GM10266 (cell line): ENCODE measurements at regions not wholly inside any gene's neighbourhood (a gene's known extent, or its start where the extent isn't known, plus 50 kb on each side); places are given as distances from the start of the nearest gene placed in this dataset.

ENCODE experiments used
- DNase-seq: peaks from one replicate; pipeline ENCODE4 v3.0.0; 2012; ENCODE audit errors: extremely low spot score
- TF ChIP-seq, protein P1 (sequence below): IDR thresholded peaks from 2 replicates; pipeline ENCODE4 v1.5.1; 2012; ENCODE audit warnings: mild to moderate bottlenecking, low read depth; ENCODE audit not compliant: control insufficient read depth, insufficient read depth; ENCODE audit errors: missing control alignments

DNA sequence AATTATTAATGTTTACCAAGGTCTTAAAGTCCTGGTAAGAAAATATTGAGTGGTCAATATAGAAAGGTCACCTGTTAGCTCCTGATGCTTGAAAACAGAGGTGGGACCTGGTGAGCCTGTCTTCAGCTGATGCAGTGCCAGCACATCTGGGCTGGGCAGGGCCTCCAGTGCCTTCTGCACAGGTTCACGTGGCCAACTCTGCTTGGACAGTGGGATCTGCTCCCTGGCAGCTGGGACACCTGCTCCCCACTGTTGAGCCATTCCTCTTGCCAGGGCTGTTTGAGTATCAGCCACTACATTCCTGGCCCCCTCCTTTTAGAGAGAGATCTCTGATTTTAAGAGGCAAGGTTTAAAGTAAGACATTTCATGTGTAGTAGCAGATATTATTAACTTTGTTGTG, 135.0 kb downstream of the TM9SF2 start:
- TF ChIP-seq, protein P1, sequence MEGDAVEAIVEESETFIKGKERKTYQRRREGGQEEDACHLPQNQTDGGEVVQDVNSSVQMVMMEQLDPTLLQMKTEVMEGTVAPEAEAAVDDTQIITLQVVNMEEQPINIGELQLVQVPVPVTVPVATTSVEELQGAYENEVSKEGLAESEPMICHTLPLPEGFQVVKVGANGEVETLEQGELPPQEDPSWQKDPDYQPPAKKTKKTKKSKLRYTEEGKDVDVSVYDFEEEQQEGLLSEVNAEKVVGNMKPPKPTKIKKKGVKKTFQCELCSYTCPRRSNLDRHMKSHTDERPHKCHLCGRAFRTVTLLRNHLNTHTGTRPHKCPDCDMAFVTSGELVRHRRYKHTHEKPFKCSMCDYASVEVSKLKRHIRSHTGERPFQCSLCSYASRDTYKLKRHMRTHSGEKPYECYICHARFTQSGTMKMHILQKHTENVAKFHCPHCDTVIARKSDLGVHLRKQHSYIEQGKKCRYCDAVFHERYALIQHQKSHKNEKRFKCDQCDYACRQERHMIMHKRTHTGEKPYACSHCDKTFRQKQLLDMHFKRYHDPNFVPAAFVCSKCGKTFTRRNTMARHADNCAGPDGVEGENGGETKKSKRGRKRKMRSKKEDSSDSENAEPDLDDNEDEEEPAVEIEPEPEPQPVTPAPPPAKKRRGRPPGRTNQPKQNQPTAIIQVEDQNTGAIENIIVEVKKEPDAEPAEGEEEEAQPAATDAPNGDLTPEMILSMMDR: no peak
- no peak for DNase-seq

DNA sequence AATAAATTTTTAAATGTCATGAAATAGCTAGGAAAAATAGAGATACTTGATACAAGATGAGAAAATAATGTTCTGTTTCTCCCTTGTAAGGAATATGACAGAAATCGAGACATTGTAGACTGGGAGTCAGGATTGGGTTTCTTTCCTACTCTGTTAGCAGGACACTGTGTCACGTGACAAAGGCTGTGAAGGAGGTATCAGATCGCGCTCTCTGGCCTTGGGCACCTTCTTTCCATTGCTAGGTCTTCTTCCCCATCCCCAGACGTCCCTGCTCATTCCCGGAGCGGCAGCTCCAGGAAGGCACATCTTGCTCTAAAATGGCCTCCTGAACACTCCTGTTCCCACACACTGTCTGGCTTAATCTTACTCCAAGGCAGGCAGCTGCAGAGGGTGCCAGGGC, 133.4 kb downstream of the TM9SF2 start:
- no peak for DNase-seq
- TF ChIP-seq, protein P1: no peak

DNA sequence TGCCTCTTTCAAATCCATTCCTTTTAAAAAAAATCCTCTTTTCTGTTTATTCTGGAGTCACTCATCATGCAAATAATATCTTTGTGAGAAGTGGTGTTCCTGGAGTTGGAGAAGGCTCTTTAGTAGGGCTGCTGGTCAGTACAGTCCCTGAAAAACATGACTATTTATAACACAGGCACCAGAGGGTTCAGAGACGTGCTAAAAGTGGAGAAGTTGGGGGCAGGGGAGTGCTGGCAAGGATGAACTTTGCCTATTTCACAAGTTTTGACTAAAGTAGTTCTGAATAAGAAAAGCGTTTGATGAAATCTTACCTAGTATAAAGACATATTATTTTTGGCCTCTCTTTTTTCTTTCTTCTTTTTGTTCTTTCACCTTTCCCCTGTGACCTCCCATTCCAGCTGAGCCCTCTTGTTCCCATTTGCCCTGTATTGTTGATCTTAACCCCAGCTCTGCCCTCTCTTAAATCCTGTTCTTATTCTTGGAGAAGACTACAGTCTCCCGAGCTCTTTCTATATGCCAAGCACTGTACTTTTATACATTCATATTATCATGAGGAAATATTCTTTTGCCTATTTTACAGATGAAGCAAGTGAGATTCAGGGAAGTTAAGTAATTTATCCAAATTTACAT, 129.1 kb downstream of the TM9SF2 start:
- DNase-seq: no peak
- TF ChIP-seq, protein P1: no peak

DNA sequence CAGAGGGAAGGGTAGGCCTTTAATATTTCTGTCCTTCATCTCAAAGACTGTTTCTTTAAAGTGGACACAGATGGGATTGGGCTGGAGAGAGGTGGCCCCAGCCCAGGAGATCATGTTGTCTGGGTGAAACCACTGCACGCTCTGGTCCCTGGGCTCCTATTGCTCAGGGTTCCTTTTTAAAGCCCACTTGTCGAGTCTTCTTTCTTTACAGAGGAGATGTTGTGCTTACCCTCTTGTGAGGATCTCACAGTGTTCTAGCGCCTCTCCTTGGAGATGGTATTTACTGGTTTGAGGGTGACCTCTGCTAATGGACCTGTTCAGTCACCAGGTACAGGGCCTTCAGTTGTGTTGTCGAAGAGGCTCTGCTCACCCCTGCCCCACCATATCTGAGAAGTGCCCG, 128.4 kb downstream of the TM9SF2 start:
- TF ChIP-seq, protein P1: no peak
- DNase-seq: no peak

DNA sequence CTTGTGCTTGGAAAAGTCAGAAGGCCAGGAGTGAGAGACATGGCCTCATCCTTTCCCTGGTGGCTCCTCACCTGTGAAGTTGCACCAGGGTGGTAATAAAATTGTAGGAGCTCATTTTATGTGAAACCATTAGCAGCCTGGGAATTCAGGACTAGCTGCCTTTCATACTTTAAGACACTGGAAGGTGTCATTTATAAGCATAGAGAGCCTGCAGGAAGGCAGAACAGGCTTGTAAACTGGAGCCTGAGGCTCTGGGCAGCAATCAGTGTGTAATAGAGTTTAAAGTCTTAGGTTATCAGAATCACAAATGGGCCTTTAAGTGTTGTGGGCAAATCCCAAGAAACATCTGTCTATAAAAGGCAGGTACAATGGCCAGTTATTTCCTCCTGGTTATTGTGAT, 127.2 kb downstream of the TM9SF2 start:
- TF ChIP-seq, protein P1: no peak
- DNase-seq: no peak

DNA sequence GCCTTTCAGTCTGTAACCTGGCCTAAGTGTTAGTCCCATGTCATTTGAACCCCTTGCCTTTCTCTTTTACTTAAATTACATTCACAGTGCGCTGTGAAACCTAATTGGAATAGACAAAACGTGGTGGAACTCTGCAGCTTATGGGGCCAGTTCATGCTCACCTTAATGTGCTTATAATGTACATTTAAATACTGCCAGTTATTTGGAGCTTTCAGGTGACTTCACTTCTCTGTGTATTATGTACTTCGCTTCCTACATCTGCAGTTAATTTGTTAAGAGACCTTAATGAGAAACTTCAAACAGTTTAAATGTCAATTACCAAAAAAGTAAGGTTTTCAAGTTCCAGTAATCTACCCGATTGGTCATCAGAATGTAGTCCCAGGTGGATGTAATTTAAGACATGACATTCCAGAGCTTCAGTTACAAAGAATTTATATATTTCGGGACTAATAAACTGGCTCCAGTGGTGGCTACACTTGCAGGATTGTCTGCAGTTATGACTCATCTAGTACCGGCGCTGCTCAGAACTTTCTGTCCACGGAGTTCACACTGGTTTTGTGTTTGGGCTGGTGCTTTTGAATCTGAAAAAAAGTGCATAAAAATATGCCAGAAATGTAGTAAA, 125.3 kb downstream of the TM9SF2 start:
- TF ChIP-seq, protein P1: no peak

DNA sequence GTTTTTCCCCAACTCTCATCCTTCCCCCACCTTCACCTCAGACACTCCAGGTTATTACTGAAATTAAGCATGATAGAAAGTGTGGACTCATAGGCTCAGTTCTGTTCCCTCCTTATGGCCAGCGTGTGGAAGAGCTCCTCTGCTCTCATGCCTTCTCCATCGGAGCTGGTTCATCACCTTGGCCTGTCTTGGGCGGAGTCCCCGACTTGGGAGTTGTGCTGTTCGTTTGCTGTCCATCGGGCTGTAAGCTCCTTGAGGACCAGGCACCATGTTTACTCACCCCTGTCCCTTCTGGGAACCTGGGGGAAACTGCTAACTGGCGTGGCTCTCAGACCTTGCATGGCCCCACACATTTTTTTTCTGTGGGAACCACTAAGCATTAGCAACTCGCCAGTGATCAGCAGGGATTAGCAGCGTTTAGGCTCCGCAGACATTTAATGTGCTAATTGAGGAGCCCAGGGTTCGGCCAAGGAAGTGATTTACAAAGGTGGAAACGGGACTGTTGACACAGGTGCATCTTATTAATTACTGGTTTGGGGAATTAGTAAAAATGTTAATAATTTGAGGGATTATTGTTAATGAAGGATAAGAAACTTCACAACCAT, 123.8 kb downstream of the TM9SF2 start:
- TF ChIP-seq, protein P1: no peak
- DNase-seq: no peak

More for the DNA sequence above, 125.3 kb downstream of the TM9SF2 start:
- no peak for DNase-seq
